Spleen (tissue), 11 donors: ENCODE measurements at regions not wholly inside any gene's neighbourhood (a gene's known extent, or its start where the extent isn't known, plus 50 kb on each side); places are given as distances from the start of the nearest gene placed in this dataset.

Experiments
- DNase-seq: peaks from one replicate; pipeline ENCODE4 v3.0.0-alpha.2; 2020
- H3K27ac ChIP-seq, 8 donors: fragments of 200-600 bp; sonication (generic) in 7 of 8; 1 replicate in 4 of 8; 2 replicates in 4 of 8; pipeline versions ENCODE4 v1.5.0 to v1.8.0; 2016 to 2021; ENCODE audit warnings: inconsistent platforms in 4 of 8, mild to moderate bottlenecking in 4 of 8, moderate library complexity in 1 of 8
- H3K27me3 ChIP-seq, 7 donors: fragments of 200-600 bp; sonication (generic) in 6 of 7; replicated peaks in 1 of 7; 1 replicate in 4 of 7; 2 replicates in 3 of 7; pipeline versions ENCODE4 v1.5.0 to v1.8.0; 2016 to 2021; ENCODE audit warnings: inconsistent platforms in 3 of 7, mild to moderate bottlenecking in 1 of 7
- H3K36me3 ChIP-seq, 6 donors: fragments of 200-600 bp; sonication (generic) in 5 of 6; 1 replicate in 4 of 6; 2 replicates in 2 of 6; pipeline versions ENCODE4 v1.5.0 to v1.8.0; 2016 to 2021; ENCODE audit warnings: inconsistent platforms in 2 of 6
- H3K4me1 ChIP-seq, 6 donors: fragments of 200-600 bp; sonication (generic) in 5 of 6; 1 replicate in 3 of 6; 2 replicates in 3 of 6; pipeline versions ENCODE4 v1.5.0 to v1.8.0; 2016 to 2021; ENCODE audit warnings: inconsistent platforms in 3 of 6
- H3K4me3 ChIP-seq, 8 donors: fragments of 200-600 bp; sonication (generic) in 7 of 8; 1 replicate in 4 of 8; 2 replicates in 4 of 8; pipeline versions ENCODE4 v1.5.0 to v1.8.0; 2016 to 2021; ENCODE audit warnings: inconsistent platforms in 4 of 8, mild to moderate bottlenecking in 4 of 8, moderate library complexity in 2 of 8
- H3K9me3 ChIP-seq, 8 donors: fragments of 200-600 bp; sonication (generic) in 7 of 8; 1 replicate in 4 of 8; 2 replicates in 4 of 8; pipeline versions ENCODE4 v1.5.0 to v1.8.0; 2016 to 2021; ENCODE audit warnings: inconsistent platforms in 4 of 8
- POLR2A ChIP-seq, 3 donors: fragments of 450-650 bp; IDR thresholded peaks; one replicate each; pipeline ENCODE4 v1.5.1; 2017; ENCODE audit warnings: antibody characterized with exemption in 3 of 3, mild to moderate bottlenecking in 1 of 3
- POLR2AphosphoS5 ChIP-seq, 3 donors: sonication (generic); formaldehyde crosslinking; IDR thresholded peaks; one replicate each; pipeline ENCODE4 v1.5.1; 2017; ENCODE audit warnings: antibody characterized with exemption in 3 of 3
- WGBS, 5 donors: extraction: QIAGEN DNeasy Blood & Tissue Kit in 3 of 5; methylation state at CpG; one replicate each; pipeline versions ENCODE4 v1.1.5 to v1.1.7; 2013 to 2018; 5-methylcytosine and 5-hydroxymethylcytosine counted together
- intact Hi-C: fragments of 100-400 bp; cut with DNase I; formaldehyde crosslinking; loops from one replicate; pipeline ENCODE4 v1.15.0; 2023; ENCODE audit warnings: low total_unique reads
- TF ChIP-seq, protein P1 (sequence below), 11 experiments: fragments of 200-600 bp in 7 of 11; fragments of 450-650 bp in 4 of 11; sonication (generic) in 4 of 11; IDR thresholded peaks in 8 of 11; conservative IDR thresholded peaks in 3 of 11; 1 replicate in 7 of 11; 2 replicates in 4 of 11; pipeline versions ENCODE4 v1.4.0 to v1.8.0; 2016 to 2021; ENCODE audit warnings: antibody characterized with exemption in 11 of 11, inconsistent platforms in 4 of 11, mild to moderate bottlenecking in 1 of 11
- donor health status: healthy with polysubstance abuse.
- donor health status: DM: no; HTN: no; CAD: no; lungs with moderate emphysema.
- donor health status: DM: no; HTN: no; CAD: no.
- donor health status: Bipolar disorder and iron deficiency.
- donor health status: healthy.
- donor health status: DM: no; HTN: no; CAD: no.
- donor health status: DM: yes; HTN: yes; CAD: no.

- Histone ChIP-seq H3K27me3 (no peaks in the 10 kb centered on the region), H3K4me3 (no peak overlapping the region), H3K36me3 (no peaks in the 10 kb centered on the region), H3K27ac (no peak overlapping the region), H3K9me3 (peaks cover 0 to 13% (median 1%) of the 10 kb centered on the region in 8 donors), H3K4me1 (peaks cover 0 to 65% (median 7%) of the 10 kb centered on the region in 6 donors)
- intact Hi-C loops = no loop called here
- no peak for TF ChIP-seq POLR2AphosphoS5 (IDR thresholded peaks at IDR 0.05)
- TF ChIP-seq, protein P1, sequence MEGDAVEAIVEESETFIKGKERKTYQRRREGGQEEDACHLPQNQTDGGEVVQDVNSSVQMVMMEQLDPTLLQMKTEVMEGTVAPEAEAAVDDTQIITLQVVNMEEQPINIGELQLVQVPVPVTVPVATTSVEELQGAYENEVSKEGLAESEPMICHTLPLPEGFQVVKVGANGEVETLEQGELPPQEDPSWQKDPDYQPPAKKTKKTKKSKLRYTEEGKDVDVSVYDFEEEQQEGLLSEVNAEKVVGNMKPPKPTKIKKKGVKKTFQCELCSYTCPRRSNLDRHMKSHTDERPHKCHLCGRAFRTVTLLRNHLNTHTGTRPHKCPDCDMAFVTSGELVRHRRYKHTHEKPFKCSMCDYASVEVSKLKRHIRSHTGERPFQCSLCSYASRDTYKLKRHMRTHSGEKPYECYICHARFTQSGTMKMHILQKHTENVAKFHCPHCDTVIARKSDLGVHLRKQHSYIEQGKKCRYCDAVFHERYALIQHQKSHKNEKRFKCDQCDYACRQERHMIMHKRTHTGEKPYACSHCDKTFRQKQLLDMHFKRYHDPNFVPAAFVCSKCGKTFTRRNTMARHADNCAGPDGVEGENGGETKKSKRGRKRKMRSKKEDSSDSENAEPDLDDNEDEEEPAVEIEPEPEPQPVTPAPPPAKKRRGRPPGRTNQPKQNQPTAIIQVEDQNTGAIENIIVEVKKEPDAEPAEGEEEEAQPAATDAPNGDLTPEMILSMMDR (IDR thresholded peaks at IDR 0.05 in 8 of 11, conservative IDR thresholded peaks at IDR 0.05 in 3 of 11) = no peak
- no peak for DNase-seq
- 48 to 75% (median 60%) methylated on average over 5 of the region's 5 CpGs for WGBS, 5 donors
Observed at GRCh38 chr4:184528051-184528450, 53.7 kb upstream of the IRF2 start.

- Histone ChIP-seq H3K4me1 (peaks cover 0 to 47% (median 2%) of the 10 kb centered on the region in 6 donors), H3K36me3 (no peaks in the 10 kb centered on the region), H3K27ac (no peak overlapping the region), H3K4me3 (no peak overlapping the region), H3K9me3 (peaks cover 0 to 13% (median 1%) of the 10 kb centered on the region in 8 donors), H3K27me3 (no peaks in the 10 kb centered on the region)
- intact Hi-C loops = no loop called here
- 79 to 86% (median 84%) methylated on average over 2 of the region's 2 CpGs for WGBS, 5 donors
- TF ChIP-seq POLR2A (IDR thresholded peaks at IDR 0.05) (no peak), POLR2AphosphoS5 (IDR thresholded peaks at IDR 0.05) (no peak)
- TF ChIP-seq, protein P1 (IDR thresholded peaks at IDR 0.05 in 8 of 11, conservative IDR thresholded peaks at IDR 0.05 in 3 of 11) = no peak
- DNase-seq = no peak
Observed at GRCh38 chr4:184526228-184526627, 51.9 kb upstream of the IRF2 start.
